H1 (cell line): ENCODE measurements at regions not wholly inside any gene's neighbourhood (a gene's known extent, or its start where the extent isn't known, plus 50 kb on each side); places are given as distances from the start of the nearest gene placed in this dataset.

Source experiments
- CBX5 ChIP-seq: fragments of 300-800, 300-1000 bp; sonication (generic); IDR thresholded peaks from 2 replicates; pipeline ENCODE4 v1.7.1; 2016; ENCODE audit warnings: antibody characterized with exemption, low read length, low read depth
- EP300 ChIP-seq, 2 experiments: IDR thresholded peaks; 1 replicate in 1 of 2; 2 replicates in 1 of 2; pipeline ENCODE4 v1.6.1; 2011 to 2012; ENCODE audit warnings: low read depth in 2 of 2, low read length in 2 of 2, mild to moderate bottlenecking in 2 of 2, borderline replicate concordance in 1 of 2, inconsistent platforms in 1 of 2, moderate library complexity in 1 of 2
- FOSL1 ChIP-seq: IDR thresholded peaks from 2 replicates; pipeline ENCODE4 v1.6.1; 2011; ENCODE audit warnings: mild to moderate bottlenecking, low read depth, low read length, moderate library complexity; ENCODE audit not compliant: insufficient read depth
- GABPA ChIP-seq: IDR thresholded peaks from 2 replicates; pipeline ENCODE4 v1.6.1; 2011; ENCODE audit warnings: mild to moderate bottlenecking, low read length, moderate library complexity, borderline replicate concordance; ENCODE audit not compliant: insufficient read depth
- HDAC2 ChIP-seq, 2 experiments: fragments of 300-600 bp in 1 of 2; sonication (generic) in 1 of 2; IDR thresholded peaks; 2 replicates each; pipeline ENCODE4 v1.6.1; 2011 to 2012; ENCODE audit warnings: low read depth in 2 of 2, low read length in 2 of 2, mild to moderate bottlenecking in 2 of 2, moderate library complexity in 2 of 2, borderline replicate concordance in 1 of 2, inconsistent platforms in 1 of 2
- JUND ChIP-seq: IDR thresholded peaks from 2 replicates; pipeline ENCODE4 v1.6.1; 2011; ENCODE audit warnings: mild to moderate bottlenecking, improper control_type of control experiment, low read length
- KDM5A ChIP-seq: fragments of 200-600 bp; IDR thresholded peaks from 2 replicates; pipeline ENCODE4 v1.7.1; 2012; ENCODE audit warnings: mild to moderate bottlenecking, low read length, inconsistent platforms, mixed read lengths
- MAFK ChIP-seq: IDR thresholded peaks from 2 replicates; pipeline ENCODE4 v1.6.1; 2012; ENCODE audit warnings: low read depth, mild to moderate bottlenecking, improper control_type of control experiment, low read length
- RFX5 ChIP-seq: IDR thresholded peaks from 2 replicates; pipeline ENCODE4 v1.6.1; 2011; ENCODE audit warnings: low read depth, low read length, improper control_type of control experiment, borderline replicate concordance
- TAF1 ChIP-seq: IDR thresholded peaks from 2 replicates; pipeline ENCODE4 v1.6.1; 2011; ENCODE audit warnings: mild to moderate bottlenecking, low read depth, low read length
- TF ChIP-seq, protein P1 (sequence below): fragments of 300-600 bp; sonication (generic); IDR thresholded peaks from 2 replicates; pipeline ENCODE4 v1.7.1; 2012; ENCODE audit warnings: low read length, moderate library complexity, mild to moderate bottlenecking, inconsistent platforms; ENCODE audit not compliant: insufficient replicate concordance

DNA sequence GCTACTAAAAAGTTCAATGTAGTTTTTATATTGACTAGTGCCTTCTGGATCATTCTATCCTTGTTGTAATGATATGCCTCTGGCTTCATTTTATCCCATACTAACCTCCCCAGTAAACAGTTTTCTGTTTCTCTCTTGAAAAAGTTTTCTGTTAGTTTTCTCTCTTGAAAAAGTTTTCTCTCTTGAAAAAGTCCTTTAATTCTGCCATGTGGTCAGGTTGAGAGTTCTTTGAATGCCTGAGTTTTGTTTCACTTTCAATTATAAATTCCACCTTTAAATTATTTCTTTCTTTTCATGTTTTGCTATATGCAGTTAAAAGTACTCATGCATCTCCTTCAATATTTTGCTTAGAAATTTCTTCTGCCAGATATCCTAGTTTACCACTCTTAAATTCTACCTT, 1139.6 kb downstream of the STPG2 start (continued):
- TF ChIP-seq, protein P1, sequence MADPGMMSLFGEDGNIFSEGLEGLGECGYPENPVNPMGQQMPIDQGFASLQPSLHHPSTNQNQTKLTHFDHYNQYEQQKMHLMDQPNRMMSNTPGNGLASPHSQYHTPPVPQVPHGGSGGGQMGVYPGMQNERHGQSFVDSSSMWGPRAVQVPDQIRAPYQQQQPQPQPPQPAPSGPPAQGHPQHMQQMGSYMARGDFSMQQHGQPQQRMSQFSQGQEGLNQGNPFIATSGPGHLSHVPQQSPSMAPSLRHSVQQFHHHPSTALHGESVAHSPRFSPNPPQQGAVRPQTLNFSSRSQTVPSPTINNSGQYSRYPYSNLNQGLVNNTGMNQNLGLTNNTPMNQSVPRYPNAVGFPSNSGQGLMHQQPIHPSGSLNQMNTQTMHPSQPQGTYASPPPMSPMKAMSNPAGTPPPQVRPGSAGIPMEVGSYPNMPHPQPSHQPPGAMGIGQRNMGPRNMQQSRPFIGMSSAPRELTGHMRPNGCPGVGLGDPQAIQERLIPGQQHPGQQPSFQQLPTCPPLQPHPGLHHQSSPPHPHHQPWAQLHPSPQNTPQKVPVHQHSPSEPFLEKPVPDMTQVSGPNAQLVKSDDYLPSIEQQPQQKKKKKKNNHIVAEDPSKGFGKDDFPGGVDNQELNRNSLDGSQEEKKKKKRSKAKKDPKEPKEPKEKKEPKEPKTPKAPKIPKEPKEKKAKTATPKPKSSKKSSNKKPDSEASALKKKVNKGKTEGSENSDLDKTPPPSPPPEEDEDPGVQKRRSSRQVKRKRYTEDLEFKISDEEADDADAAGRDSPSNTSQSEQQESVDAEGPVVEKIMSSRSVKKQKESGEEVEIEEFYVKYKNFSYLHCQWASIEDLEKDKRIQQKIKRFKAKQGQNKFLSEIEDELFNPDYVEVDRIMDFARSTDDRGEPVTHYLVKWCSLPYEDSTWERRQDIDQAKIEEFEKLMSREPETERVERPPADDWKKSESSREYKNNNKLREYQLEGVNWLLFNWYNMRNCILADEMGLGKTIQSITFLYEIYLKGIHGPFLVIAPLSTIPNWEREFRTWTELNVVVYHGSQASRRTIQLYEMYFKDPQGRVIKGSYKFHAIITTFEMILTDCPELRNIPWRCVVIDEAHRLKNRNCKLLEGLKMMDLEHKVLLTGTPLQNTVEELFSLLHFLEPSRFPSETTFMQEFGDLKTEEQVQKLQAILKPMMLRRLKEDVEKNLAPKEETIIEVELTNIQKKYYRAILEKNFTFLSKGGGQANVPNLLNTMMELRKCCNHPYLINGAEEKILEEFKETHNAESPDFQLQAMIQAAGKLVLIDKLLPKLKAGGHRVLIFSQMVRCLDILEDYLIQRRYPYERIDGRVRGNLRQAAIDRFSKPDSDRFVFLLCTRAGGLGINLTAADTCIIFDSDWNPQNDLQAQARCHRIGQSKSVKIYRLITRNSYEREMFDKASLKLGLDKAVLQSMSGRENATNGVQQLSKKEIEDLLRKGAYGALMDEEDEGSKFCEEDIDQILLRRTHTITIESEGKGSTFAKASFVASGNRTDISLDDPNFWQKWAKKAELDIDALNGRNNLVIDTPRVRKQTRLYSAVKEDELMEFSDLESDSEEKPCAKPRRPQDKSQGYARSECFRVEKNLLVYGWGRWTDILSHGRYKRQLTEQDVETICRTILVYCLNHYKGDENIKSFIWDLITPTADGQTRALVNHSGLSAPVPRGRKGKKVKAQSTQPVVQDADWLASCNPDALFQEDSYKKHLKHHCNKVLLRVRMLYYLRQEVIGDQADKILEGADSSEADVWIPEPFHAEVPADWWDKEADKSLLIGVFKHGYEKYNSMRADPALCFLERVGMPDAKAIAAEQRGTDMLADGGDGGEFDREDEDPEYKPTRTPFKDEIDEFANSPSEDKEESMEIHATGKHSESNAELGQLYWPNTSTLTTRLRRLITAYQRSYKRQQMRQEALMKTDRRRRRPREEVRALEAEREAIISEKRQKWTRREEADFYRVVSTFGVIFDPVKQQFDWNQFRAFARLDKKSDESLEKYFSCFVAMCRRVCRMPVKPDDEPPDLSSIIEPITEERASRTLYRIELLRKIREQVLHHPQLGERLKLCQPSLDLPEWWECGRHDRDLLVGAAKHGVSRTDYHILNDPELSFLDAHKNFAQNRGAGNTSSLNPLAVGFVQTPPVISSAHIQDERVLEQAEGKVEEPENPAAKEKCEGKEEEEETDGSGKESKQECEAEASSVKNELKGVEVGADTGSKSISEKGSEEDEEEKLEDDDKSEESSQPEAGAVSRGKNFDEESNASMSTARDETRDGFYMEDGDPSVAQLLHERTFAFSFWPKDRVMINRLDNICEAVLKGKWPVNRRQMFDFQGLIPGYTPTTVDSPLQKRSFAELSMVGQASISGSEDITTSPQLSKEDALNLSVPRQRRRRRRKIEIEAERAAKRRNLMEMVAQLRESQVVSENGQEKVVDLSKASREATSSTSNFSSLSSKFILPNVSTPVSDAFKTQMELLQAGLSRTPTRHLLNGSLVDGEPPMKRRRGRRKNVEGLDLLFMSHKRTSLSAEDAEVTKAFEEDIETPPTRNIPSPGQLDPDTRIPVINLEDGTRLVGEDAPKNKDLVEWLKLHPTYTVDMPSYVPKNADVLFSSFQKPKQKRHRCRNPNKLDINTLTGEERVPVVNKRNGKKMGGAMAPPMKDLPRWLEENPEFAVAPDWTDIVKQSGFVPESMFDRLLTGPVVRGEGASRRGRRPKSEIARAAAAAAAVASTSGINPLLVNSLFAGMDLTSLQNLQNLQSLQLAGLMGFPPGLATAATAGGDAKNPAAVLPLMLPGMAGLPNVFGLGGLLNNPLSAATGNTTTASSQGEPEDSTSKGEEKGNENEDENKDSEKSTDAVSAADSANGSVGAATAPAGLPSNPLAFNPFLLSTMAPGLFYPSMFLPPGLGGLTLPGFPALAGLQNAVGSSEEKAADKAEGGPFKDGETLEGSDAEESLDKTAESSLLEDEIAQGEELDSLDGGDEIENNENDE, result no peak
- TF ChIP-seq TAF1, result no peak
- TF ChIP-seq GABPA, result no peak
- no peak for TF ChIP-seq RFX5
- no peak for TF ChIP-seq CBX5
- TF ChIP-seq MAFK, result no peak
- TF ChIP-seq FOSL1, result no peak
- no peak for TF ChIP-seq HDAC2 (IDR thresholded peaks at IDR 0.05; ENCODE audit: borderline replicate concordance in 1 of 2, low read depth in 2 of 2, low read length in 2 of 2)
- TF ChIP-seq EP300 (IDR thresholded peaks at IDR 0.05; ENCODE audit: borderline replicate concordance in 1 of 2, low read depth in 2 of 2, low read length in 2 of 2), result no peak
- no peak for TF ChIP-seq KDM5A
- no peak for TF ChIP-seq JUND
